ENCODE measurements at regions not wholly inside any gene's neighbourhood (a gene's known extent, or its start where the extent isn't known, plus 50 kb on each side); places are given as distances from the start of the nearest gene placed in this dataset.
A peak's percentile ranks its signal among the peaks of the same experiment; 100 is the strongest.

- TF ChIP-seq CTCF (IDR thresholded peaks at IDR 0.05), result no peak
- TF ChIP-seq POLR2A (IDR thresholded peaks at IDR 0.05), result no peak
- Histone ChIP-seq H3K27me3 (no peaks in the 10 kb centered on the region), H3K4me3 (no peak overlapping the region), H3K4me1 (replicated peaks in 1 of 2) (no peaks in the 10 kb centered on the region), H3K9me3 (replicated peaks in 1 of 3) (no peaks in the 10 kb centered on the region), H3K27ac (no peak overlapping the region), H3K36me3 (replicated peaks in 1 of 2) (no peaks in the 10 kb centered on the region)
- peak in 1 of 7 donors; percentile 32 for DNase-seq
- WGBS, 4 donors, result 75 to 84% (median 79%) methylated on average over 11 to 14 of the region's 14 CpGs
- intact Hi-C loops (cut with DNase I), result no loop called here
These were observed 66.1 kb upstream of the ID2 start for GRCh38 chr2:8615576-8616281.

- Histone ChIP-seq H3K9me3 (replicated peaks in 1 of 3) (no peaks in the 10 kb centered on the region), H3K4me3 (no peak overlapping the region), H3K4me1 (replicated peaks in 1 of 2) (no peaks in the 10 kb centered on the region), H3K36me3 (replicated peaks in 1 of 2) (no peaks in the 10 kb centered on the region), H3K27me3 (no peaks in the 10 kb centered on the region), H3K27ac (no peak overlapping the region)
- intact Hi-C loops (cut with DNase I), result no loop called here
- 92 to 99% (median 95%) methylated on average over 11 to 12 of the region's 12 CpGs for whole genome bisulfite sequencing, 4 donors
- DNase-seq, result no peak
- TF ChIP-seq CTCF (IDR thresholded peaks at IDR 0.05), result no peak
- no peak for TF ChIP-seq POLR2A (IDR thresholded peaks at IDR 0.05)
These were observed 64.8 kb upstream of the ID2 start for GRCh38 chr2:8617048-8617447.

GRCh38 chr2:8617590-8617989, 64.3 kb upstream of the ID2 start:
- no peaks in the 10 kb centered on the region for H3K36me3 ChIP-seq (replicated peaks in 1 of 2)
- no peaks in the 10 kb centered on the region for H3K9me3 ChIP-seq (replicated peaks in 1 of 3)
- intact Hi-C loops (cut with DNase I), result no loop called here
- no peak for DNase-seq
- H3K27me3 ChIP-seq, result no peaks in the 10 kb centered on the region
- WGBS, 4 donors, result 89 to 93% (median 91%) methylated on average over 5 to 8 of the region's 8 CpGs
- no peak for TF ChIP-seq POLR2A (IDR thresholded peaks at IDR 0.05)
- TF ChIP-seq CTCF (IDR thresholded peaks at IDR 0.05), result no peak
- no peak overlapping the region for H3K4me3 ChIP-seq
- no peaks in the 10 kb centered on the region for H3K4me1 ChIP-seq (replicated peaks in 1 of 2)
- H3K27ac ChIP-seq, result no peak overlapping the region

GRCh38 chr2:8619071-8619470, 62.8 kb upstream of the ID2 start:
- Histone ChIP-seq H3K4me1 (replicated peaks in 1 of 2) (no peaks in the 10 kb centered on the region), H3K36me3 (replicated peaks in 1 of 2) (no peaks in the 10 kb centered on the region), H3K27me3 (no peaks in the 10 kb centered on the region), H3K4me3 (no peak overlapping the region), H3K9me3 (replicated peaks in 1 of 3) (no peaks in the 10 kb centered on the region), H3K27ac (no peak overlapping the region)
- TF ChIP-seq CTCF (IDR thresholded peaks at IDR 0.05) (no peak), POLR2A (IDR thresholded peaks at IDR 0.05) (no peak)
- 81 to 93% (median 91%) methylated on average over 3 to 5 of the region's 5 CpGs for WGBS, 4 donors
- intact Hi-C loops (cut with DNase I), result no loop called here
- DNase-seq, result no peak

All from adrenal gland (tissue), 9 donors.